ENCODE measurements at regions not wholly inside any gene's neighbourhood (a gene's known extent, or its start where the extent isn't known, plus 50 kb on each side); places are given as distances from the start of the nearest gene placed in this dataset.

- TF ChIP-seq POLR2AphosphoS5 (IDR thresholded peaks at IDR 0.05; ENCODE audit: low read depth, low read length) (no peak), POLR2A (IDR thresholded peaks at IDR 0.05; ENCODE audit: low read depth, low read length) (no peak), TAF1 (IDR thresholded peaks at IDR 0.05; ENCODE audit: borderline replicate concordance, low read depth, low read length) (no peak)
- DNase-seq (ENCODE audit: insufficient read length): no peak
Measured at GRCh38 chr13:44107357-44108121, 227.8 kb downstream of the LACC1 start.

GRCh38 chr13:44108331-44108858, 228.7 kb downstream of the LACC1 start:
- no peak for FAIRE-seq
- no peak for DNase-seq (ENCODE audit: insufficient read length)
- TF ChIP-seq POLR2AphosphoS5 (IDR thresholded peaks at IDR 0.05; ENCODE audit: low read depth, low read length) (no peak), TAF1 (IDR thresholded peaks at IDR 0.05; ENCODE audit: borderline replicate concordance, low read depth, low read length) (no peak), POLR2A (IDR thresholded peaks at IDR 0.05; ENCODE audit: low read depth, low read length) (no peak)

More at GRCh38 chr13:44107357-44108121, 227.8 kb downstream of the LACC1 start:
- no peak for FAIRE-seq

GRCh38 chr13:44110091-44110621, 230.5 kb downstream of the LACC1 start:
- FAIRE-seq (no peak), DNase-seq (ENCODE audit: insufficient read length) (no peak)
- no peak for TF ChIP-seq POLR2AphosphoS5 (IDR thresholded peaks at IDR 0.05; ENCODE audit: low read depth, low read length)
- TF ChIP-seq TAF1 (IDR thresholded peaks at IDR 0.05; ENCODE audit: borderline replicate concordance, low read depth, low read length): no peak
- no peak for TF ChIP-seq POLR2A (IDR thresholded peaks at IDR 0.05; ENCODE audit: low read depth, low read length)

GRCh38 chr13:44111701-44112100, 232.0 kb downstream of the LACC1 start:
- TF ChIP-seq POLR2AphosphoS5 (IDR thresholded peaks at IDR 0.05; ENCODE audit: low read depth, low read length) (no peak), POLR2A (IDR thresholded peaks at IDR 0.05; ENCODE audit: low read depth, low read length) (no peak), TAF1 (IDR thresholded peaks at IDR 0.05; ENCODE audit: borderline replicate concordance, low read depth, low read length) (no peak)
- no peak for FAIRE-seq
- no peak for DNase-seq (ENCODE audit: insufficient read length)

GRCh38 chr13:44112700-44113329, 233.1 kb downstream of the LACC1 start:
- DNase-seq (ENCODE audit: insufficient read length): no peak
- TF ChIP-seq POLR2AphosphoS5 (IDR thresholded peaks at IDR 0.05; ENCODE audit: low read depth, low read length): no peak
- TF ChIP-seq POLR2A (IDR thresholded peaks at IDR 0.05; ENCODE audit: low read depth, low read length): no peak
- TF ChIP-seq TAF1 (IDR thresholded peaks at IDR 0.05; ENCODE audit: borderline replicate concordance, low read depth, low read length): no peak
- FAIRE-seq: no peak

GRCh38 chr13:44116562-44117332, 237.0 kb downstream of the LACC1 start:
- DNase-seq (ENCODE audit: insufficient read length) (no peak), FAIRE-seq (no peak)
- TF ChIP-seq POLR2A (IDR thresholded peaks at IDR 0.05; ENCODE audit: low read depth, low read length): no peak
- TF ChIP-seq TAF1 (IDR thresholded peaks at IDR 0.05; ENCODE audit: borderline replicate concordance, low read depth, low read length): no peak
- no peak for TF ChIP-seq POLR2AphosphoS5 (IDR thresholded peaks at IDR 0.05; ENCODE audit: low read depth, low read length)

GRCh38 chr13:44117351-44117750, 237.6 kb downstream of the LACC1 start:
- TF ChIP-seq POLR2AphosphoS5 (IDR thresholded peaks at IDR 0.05; ENCODE audit: low read depth, low read length) (no peak), POLR2A (IDR thresholded peaks at IDR 0.05; ENCODE audit: low read depth, low read length) (no peak), TAF1 (IDR thresholded peaks at IDR 0.05; ENCODE audit: borderline replicate concordance, low read depth, low read length) (no peak)
- DNase-seq (ENCODE audit: insufficient read length) (no peak), FAIRE-seq (no peak)

GRCh38 chr13:44117816-44118215, 238.1 kb downstream of the LACC1 start:
- DNase-seq (ENCODE audit: insufficient read length) (no peak), FAIRE-seq (no peak)
- TF ChIP-seq POLR2A (IDR thresholded peaks at IDR 0.05; ENCODE audit: low read depth, low read length): no peak
- TF ChIP-seq TAF1 (IDR thresholded peaks at IDR 0.05; ENCODE audit: borderline replicate concordance, low read depth, low read length): no peak
- TF ChIP-seq POLR2AphosphoS5 (IDR thresholded peaks at IDR 0.05; ENCODE audit: low read depth, low read length): no peak

GRCh38 chr13:44118881-44119280, 239.2 kb downstream of the LACC1 start:
- no peak for DNase-seq (ENCODE audit: insufficient read length)
- no peak for FAIRE-seq
- TF ChIP-seq POLR2A (IDR thresholded peaks at IDR 0.05; ENCODE audit: low read depth, low read length): no peak
- TF ChIP-seq POLR2AphosphoS5 (IDR thresholded peaks at IDR 0.05; ENCODE audit: low read depth, low read length): no peak

- TF ChIP-seq TAF1 (IDR thresholded peaks at IDR 0.05; ENCODE audit: borderline replicate concordance, low read depth, low read length) (no peak), POLR2AphosphoS5 (IDR thresholded peaks at IDR 0.05; ENCODE audit: low read depth, low read length) (no peak), POLR2A (IDR thresholded peaks at IDR 0.05; ENCODE audit: low read depth, low read length) (no peak)
- FAIRE-seq: no peak
- no peak for DNase-seq (ENCODE audit: insufficient read length)
Measured at GRCh38 chr13:44120043-44120442, 240.3 kb downstream of the LACC1 start.

Measured in GM12892 (cell line).